ENCODE measurements at regions not wholly inside any gene's neighbourhood (a gene's known extent, or its start where the extent isn't known, plus 50 kb on each side); places are given as distances from the start of the nearest gene placed in this dataset.

DNA sequence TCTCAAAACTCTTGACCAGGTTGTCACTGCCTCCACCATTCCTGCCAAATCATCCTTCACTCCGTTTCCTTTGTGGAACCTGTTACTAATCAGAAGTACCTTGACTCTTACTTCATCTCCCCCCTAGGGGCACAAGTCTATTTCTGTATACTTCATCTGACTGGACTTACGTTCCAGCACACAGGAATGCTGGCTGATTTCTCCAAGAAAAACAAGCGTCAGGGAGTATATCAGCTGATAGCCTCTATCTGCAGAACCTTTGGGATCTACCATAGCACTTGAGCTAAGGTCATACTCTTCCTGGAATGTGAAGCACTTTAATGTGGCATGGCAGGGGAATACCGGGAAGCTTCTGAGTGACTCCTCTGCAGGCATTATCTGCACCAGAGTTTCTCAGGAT lies 178.1 kb upstream of the MOCS1 start:
- TF ChIP-seq, protein P1, sequence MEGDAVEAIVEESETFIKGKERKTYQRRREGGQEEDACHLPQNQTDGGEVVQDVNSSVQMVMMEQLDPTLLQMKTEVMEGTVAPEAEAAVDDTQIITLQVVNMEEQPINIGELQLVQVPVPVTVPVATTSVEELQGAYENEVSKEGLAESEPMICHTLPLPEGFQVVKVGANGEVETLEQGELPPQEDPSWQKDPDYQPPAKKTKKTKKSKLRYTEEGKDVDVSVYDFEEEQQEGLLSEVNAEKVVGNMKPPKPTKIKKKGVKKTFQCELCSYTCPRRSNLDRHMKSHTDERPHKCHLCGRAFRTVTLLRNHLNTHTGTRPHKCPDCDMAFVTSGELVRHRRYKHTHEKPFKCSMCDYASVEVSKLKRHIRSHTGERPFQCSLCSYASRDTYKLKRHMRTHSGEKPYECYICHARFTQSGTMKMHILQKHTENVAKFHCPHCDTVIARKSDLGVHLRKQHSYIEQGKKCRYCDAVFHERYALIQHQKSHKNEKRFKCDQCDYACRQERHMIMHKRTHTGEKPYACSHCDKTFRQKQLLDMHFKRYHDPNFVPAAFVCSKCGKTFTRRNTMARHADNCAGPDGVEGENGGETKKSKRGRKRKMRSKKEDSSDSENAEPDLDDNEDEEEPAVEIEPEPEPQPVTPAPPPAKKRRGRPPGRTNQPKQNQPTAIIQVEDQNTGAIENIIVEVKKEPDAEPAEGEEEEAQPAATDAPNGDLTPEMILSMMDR (IDR thresholded peaks at IDR 0.05), result no peak
- no peak for TF ChIP-seq POLR2A (IDR thresholded peaks at IDR 0.05)

Measured in lower leg skin (tissue), 3 donors.